Heart left ventricle (tissue), 13 donors: ENCODE measurements at regions not wholly inside any gene's neighbourhood (a gene's known extent, or its start where the extent isn't known, plus 50 kb on each side); places are given as distances from the start of the nearest gene placed in this dataset.

Experiments
- POLR2A ChIP-seq, 2 donors: fragments of 450-650 bp; IDR thresholded peaks; one replicate each; pipeline ENCODE4 v1.6.1; 2017; ENCODE audit warnings: antibody characterized with exemption in 2 of 2, mild to moderate bottlenecking in 2 of 2, moderate library complexity in 2 of 2
- TF ChIP-seq, protein P1 (sequence below), 12 donors: fragments of 200-600 bp; sonication (generic) in 4 of 12; IDR thresholded peaks; one replicate each; pipeline versions ENCODE4 v1.5.0 to v1.8.0; 2018 to 2022; ENCODE audit warnings: antibody characterized with exemption in 12 of 12, mild to moderate bottlenecking in 5 of 12
- donor health status: ischemic (EF 13 %, LVEDD 7.1; RV severe dilation, severe dysfunction).
- donor health status: DM: no; HTN: yes; CAD: no.
- donor health status: DM: no; HTN: no; CAD: no.
- donor health status: ischemic (EF 25% LVEDD 6.9; RV normal size, moderate dysfunction).
- donor health status: ischemic (EF 25% LVEDD 5.7; RV mildly dilated, moderate dysfunction).
- donor health status: ischemic (EF 35%, LVEDD 5.7; RV mildly dilated, moderate dysfunction).
- donor health status: nonischemic (EF 11% LVEDD 7.7; RV severe dilation, severe dysfunction).
- donor health status: DM: yes; HTN: yes; CAD: no.
- donor health status: PGD.
- donor health status: ischemic (EF 29% LVEDD 5.4; RV normal size, mild dysfunction).
- donor health status: nonischemic (EF 23%, LVEDD 6.1; RV moderate dilation, normal function).

- TF ChIP-seq, protein P1, sequence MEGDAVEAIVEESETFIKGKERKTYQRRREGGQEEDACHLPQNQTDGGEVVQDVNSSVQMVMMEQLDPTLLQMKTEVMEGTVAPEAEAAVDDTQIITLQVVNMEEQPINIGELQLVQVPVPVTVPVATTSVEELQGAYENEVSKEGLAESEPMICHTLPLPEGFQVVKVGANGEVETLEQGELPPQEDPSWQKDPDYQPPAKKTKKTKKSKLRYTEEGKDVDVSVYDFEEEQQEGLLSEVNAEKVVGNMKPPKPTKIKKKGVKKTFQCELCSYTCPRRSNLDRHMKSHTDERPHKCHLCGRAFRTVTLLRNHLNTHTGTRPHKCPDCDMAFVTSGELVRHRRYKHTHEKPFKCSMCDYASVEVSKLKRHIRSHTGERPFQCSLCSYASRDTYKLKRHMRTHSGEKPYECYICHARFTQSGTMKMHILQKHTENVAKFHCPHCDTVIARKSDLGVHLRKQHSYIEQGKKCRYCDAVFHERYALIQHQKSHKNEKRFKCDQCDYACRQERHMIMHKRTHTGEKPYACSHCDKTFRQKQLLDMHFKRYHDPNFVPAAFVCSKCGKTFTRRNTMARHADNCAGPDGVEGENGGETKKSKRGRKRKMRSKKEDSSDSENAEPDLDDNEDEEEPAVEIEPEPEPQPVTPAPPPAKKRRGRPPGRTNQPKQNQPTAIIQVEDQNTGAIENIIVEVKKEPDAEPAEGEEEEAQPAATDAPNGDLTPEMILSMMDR (IDR thresholded peaks at IDR 0.05) = no peak
- TF ChIP-seq POLR2A (IDR thresholded peaks at IDR 0.05) = no peak
Observed at GRCh38 chr20:16191496-16191895, 381.8 kb downstream of the KIF16B start.
